HG03342 (cell line): ENCODE measurements at regions not wholly inside any gene's neighbourhood (a gene's known extent, or its start where the extent isn't known, plus 50 kb on each side); places are given as distances from the start of the nearest gene placed in this dataset.

Source experiments
- ATAC-seq: cut with Tn5 transposase; IDR thresholded peaks from one replicate; pipeline ENCODE4 v1.9.1; 2021; ENCODE audit warnings: mild to moderate bottlenecking, moderate library complexity; ENCODE audit not compliant: unreplicated experiment

DNA sequence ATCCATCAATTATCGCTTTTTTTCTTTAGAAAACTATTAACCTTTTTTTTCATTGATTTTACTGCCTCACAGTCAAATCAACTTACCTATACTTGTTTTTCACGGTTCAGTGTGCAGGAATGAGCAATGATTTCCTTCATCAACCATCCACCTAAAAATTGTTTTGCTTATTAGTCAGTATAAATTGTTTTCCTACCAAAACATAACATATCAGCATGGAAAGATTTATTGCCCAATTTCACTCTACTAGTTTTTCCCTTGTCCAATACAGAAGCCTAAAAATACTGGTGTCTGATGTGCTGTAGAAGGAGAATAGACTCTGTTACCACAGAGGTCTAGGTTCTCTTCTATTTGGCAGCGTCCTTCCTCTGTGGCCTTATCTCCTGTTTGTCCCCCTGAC lies 558.2 kb upstream of the CITED2 start:
- no peak for ATAC-seq

GRCh38 chr6:139931747-139932146 lies 557.3 kb upstream of the CITED2 start:
- ATAC-seq, result no peak

DNA sequence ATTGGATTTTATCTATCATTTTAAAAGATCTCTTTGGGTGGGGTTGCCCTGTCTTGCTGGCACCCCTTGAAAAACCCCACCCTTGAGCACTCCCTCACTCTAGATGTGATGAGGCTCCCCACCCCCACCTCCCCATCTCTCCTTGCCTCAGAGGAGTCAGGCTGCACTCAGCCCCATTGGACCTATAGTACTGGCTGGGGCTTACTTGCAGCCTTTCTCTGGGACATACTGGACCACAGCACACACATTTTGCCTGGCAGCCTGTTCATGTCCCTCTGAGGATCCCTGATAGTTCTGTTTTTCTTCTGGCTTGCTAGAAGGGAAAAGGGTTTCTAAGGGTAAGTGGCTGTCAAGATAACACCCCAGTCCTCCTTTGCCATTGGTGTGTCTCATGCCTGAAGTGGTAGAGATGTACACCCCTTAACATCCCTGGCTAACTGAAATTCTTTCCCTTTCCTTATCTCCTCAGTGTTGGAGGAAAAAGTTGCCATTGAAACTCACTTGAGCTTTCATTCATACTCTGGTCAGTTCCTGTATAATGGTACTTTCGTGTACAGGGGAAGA lies 553.4 kb upstream of the CITED2 start:
- no peak for ATAC-seq

DNA sequence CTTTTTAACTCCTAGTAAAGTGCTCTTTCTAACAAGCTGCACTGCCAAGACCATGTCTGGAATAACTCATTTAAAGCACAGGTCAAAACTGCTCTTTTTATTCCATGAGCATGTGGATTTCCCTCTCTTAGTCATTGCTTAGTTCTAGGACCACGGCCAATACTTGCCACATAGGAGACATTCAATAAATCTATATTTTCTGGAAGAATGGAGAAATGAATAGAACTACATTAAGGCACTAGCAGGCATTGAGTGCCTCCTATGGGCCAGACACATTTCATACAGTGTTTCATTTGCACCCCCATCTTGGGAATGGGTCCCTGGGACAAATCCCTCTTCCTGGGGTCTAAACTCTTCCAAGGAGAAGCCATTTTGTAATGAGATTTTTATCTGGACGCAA lies 552.8 kb upstream of the CITED2 start:
- no peak for ATAC-seq

DNA sequence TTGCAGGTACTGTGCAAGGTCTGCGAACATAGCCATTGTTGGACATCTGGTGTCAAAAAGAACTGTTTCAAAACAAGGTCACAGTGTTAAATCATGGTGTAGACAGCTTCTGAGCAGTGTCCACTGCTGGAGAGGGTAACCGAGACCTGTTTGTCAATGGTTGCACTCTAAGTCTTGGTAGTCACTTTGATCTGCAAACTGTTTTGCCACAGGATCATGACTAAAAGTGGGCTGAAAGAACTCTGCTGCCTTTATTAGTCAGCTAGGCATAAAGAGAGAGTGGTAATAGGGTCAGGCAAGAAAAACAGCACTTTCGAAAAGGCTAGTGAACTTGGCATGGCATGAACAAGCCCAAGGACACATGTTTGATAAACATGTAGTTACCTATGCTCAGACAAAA lies 552.3 kb upstream of the CITED2 start:
- no peak for ATAC-seq

GRCh38 chr6:139925894-139926641 lies 551.6 kb upstream of the CITED2 start:
- ATAC-seq, result no peak

- ATAC-seq, result no peak
Observed at GRCh38 chr6:139923964-139924475, 549.6 kb upstream of the CITED2 start.

GRCh38 chr6:139922236-139922635 lies 547.8 kb upstream of the CITED2 start:
- no peak for ATAC-seq

- no peak for ATAC-seq
Observed at GRCh38 chr6:139920776-139921100, 546.3 kb upstream of the CITED2 start.

DNA sequence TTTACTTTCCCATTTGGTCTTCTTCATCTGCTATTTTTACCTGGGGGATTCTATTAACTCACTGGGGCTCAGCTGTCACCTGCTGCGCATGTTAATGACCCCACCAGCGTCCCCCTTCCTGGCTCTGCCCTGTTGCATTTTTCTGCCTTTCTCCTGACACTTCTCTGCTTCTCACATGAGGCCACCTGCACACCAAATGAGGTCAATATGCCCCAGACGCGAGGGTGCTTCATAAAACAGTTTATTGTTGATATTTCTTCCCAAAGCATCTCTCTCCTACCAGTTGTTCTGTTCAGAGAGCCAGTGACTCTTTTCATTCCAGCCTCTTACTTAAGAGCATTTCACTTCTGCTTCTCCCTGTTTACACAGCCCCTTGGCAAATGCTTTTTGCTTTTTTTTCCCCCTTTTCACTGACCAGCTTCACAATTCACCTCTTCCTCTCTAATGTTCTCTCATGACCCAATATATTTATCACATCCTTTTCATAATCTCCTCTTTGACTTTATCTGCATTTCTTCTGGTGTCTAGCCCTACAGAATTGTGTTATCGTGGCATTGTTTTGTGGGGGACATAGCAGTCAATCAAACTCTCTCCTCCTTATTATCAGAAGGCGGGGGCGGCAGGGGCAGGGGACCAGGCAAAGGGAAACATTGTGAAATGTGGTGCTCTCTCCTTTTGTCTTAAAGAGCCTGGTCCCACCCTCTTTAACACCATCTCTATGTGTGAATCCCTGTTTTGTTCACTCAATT lies 545.8 kb upstream of the CITED2 start:
- ATAC-seq, result no peak

DNA sequence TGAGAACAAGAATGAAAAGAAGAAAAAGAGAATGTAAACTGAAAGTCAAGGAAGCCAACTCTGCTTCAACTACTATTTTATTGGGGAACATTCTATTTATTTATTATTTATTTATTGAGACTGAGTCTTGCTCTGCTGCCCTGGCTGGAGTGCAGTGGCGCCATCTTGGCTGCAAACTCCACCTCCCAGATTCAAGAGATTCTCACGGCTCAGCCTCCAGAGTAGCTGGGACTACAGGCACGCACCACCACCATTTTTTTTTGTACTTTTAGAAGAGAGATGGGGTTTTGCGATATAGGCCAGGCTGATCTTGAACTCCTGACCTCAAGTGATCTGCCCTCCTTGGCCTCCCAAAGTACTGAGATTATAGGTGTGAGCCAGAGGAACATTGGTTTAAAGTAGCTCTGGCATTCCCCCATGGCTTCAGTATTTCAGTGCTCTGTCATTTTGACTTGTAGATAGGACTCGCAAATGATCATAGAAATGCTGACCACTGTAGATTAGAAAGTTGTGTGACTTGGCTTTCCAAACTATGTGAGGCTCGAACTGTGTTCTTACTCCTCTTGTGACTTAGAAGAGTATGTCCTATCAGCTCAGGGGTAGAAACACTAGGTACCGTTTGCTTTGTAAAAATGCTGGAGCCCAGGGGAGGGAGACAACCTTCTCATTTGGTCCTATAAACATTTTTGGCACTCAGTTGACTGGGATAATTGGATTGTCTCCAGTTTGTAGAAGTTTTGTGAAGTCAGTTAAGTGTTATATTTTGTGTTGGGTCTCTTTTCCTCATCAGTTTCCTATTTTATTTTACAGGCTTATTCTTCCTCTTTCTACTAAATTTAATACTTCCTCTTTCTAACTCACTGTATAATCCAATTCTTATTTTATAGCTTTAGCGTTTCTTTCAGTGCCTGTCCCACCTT lies 544.9 kb upstream of the CITED2 start:
- no peak for ATAC-seq

GRCh38 chr6:139917951-139918630 lies 543.6 kb upstream of the CITED2 start:
- no peak for ATAC-seq

GRCh38 chr6:139914910-139915309 lies 540.5 kb upstream of the CITED2 start:
- no peak for ATAC-seq

DNA sequence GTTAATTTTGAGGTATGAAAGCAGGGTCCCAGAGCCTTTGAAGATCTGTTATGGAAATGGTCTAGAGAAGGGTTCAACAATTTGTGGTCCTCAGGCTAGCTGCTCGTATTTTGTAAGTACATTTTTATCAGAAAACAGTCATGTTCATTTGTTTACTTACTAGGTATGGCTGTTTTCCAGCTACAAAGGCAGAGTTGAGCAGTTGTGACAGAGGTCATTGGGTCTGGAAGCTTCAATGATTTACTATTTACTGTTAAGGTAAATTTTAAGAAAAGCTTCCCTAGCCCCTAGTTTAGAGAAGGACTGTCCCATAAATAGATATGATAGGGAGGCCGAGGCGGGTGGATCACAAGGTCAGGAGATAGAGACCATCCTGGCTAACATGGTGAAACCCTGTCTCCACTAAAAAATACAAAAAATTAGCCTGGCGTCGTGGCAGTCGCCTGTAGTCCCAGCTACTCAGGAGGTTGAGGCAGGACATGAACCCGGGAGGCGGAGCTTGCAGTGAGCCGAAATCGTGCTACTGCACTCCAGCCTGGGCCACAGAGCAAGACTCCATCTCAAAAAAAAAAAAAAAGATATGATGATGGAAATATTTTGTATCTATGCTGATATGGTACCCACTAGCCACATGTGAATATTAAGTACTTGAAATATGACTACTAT lies 538.4 kb upstream of the CITED2 start:
- ATAC-seq, result no peak

DNA sequence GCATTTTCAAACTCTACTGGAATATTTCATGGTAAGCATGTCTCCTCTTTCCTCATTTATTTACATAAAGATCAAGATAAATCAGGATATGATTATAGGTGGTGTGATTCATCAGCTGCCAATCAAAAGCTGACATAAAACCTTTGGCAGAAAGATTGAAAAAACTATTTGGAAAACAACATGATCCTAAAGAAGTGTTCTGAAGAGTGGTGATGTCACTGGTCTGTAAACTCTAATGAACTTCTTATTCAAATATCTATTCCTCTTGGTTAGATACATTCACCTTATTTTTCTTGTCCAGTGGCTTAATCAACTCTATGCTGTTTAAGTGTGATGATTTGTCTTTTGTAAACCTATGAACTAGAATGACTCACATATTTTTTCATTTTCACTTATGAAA lies 535.5 kb upstream of the CITED2 start:
- ATAC-seq, result no peak

DNA sequence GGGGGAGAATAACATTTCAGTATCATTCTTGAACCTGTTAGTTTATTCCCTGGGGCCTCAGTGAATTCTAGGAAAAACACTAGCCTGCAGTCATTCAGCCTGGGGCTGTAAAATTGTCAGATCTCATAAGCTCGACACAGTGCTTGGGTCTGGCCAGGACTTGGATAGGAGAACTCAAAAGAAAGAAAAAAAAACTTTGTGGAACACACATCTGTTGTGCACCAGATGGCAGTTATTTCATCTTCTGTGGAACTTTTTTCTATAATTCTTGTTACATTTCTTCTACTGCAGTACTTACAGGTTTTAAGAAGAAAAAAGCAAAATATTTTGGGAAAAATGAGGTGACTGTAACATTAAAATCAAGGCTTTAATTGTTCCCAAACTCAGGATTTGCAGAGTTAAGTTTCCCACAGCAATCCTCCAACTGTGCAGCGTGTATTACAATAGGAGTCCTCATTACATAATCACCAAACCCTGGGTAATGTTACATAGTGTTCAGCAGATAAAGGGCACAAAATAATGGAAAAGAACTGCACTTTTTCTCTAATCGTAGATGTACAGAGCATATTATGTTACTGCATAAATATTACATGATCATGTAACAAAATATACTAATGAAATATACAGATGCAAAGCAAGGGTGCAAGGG lies 531.1 kb upstream of the CITED2 start:
- ATAC-seq, result no peak

DNA sequence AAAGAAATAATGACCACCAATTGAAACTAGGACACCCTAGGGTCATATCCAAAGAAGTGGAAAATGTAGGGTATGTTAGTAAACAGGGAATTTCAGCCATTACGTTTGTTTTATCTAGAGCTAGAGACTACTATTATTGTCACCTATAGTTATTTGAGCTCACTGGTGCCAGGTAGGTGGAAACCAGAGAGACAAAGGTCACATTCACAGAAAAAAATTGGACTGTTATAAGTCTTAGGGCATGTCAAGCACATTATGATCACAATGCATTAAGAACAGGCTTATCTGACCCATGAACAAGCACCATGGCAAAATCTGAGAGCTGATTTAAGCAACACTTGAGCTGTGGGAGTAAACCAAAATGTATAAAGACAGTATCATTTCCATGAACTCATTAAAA lies 530.1 kb upstream of the CITED2 start:
- no peak for ATAC-seq

GRCh38 chr6:139904158-139904533 lies 529.7 kb upstream of the CITED2 start:
- no peak for ATAC-seq

DNA sequence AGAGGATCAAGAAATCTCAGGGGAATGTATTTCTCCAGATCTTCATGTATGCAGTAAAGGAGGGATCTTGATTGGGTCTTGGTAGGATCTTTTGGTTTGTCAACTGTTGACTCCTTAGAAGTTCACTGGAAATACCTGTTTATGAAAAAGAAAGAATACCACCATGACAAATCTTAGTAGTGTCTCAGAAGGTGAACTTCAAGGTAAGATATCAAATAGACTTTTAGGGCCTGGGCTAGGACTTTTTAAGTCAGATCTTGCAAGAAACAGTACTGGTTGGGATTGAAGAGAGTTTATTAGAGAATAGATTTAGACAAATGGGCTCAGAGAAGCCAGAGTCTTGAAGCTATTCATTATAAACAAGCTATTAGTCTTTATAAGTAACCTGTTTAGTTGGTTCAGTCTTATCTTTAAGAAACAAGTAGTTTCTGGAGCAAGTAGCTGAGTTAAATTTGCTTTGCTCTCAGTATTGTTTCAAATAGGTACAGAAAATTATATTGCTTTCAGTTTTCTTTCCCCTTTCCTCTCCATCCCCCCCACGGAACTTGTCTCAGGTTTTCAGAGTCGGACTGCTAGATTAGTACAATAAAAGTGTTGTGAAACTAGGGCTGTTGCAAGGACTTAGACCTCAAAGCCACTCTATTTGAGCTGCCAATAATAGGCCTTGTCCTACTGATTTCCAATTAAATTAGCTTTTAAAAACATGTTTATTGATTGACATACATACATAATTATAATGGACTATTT lies 529.1 kb upstream of the CITED2 start:
- ATAC-seq, result peak; percentile 96
